ENCODE measurements at regions not wholly inside any gene's neighbourhood (a gene's known extent, or its start where the extent isn't known, plus 50 kb on each side); places are given as distances from the start of the nearest gene placed in this dataset.

- Histone ChIP-seq H2AFZ (ENCODE audit: low read depth, low read length, severe bottlenecking) (no peak overlapping the region), H3K9ac (ENCODE audit: low read length) (no peak overlapping the region), H3K27ac (ENCODE audit: low read depth, low read length) (no peak overlapping the region), H3F3A (ENCODE audit: insufficient read depth) (no peaks in the 10 kb centered on the region), H3K36me3 (ENCODE audit: low read length) (no peaks in the 10 kb centered on the region), H3K9me2 (replicated peaks; ENCODE audit: insufficient read depth, low read length) (no peaks in the 10 kb centered on the region), H3K9me3 (ENCODE audit: insufficient read depth, low read length) (no peaks in the 10 kb centered on the region), H3K4me3 (ENCODE audit: insufficient read depth, low read length, poor library complexity, severe bottlenecking) (no peak overlapping the region), H3K4me2 (ENCODE audit: low read depth, low read length, poor library complexity, severe bottlenecking) (no peak overlapping the region), H3K79me2 (ENCODE audit: insufficient read depth, low read length) (no peaks in the 10 kb centered on the region), H4K20me1 (ENCODE audit: low read depth, low read length) (no peaks in the 10 kb centered on the region), H3K27me3 (ENCODE audit: low read length) (no peaks in the 10 kb centered on the region)
- TF ChIP-seq EZH2phosphoT487 (conservative IDR thresholded peaks at IDR 0.05; ENCODE audit: low read length) (no peak), CTCF (IDR thresholded peaks at IDR 0.05; ENCODE audit: insufficient read depth, low read length, poor library complexity, severe bottlenecking) (no peak)
Measured at GRCh38 chr17:77365584-77366186, 224.9 kb downstream of the SEC14L1 start.

GRCh38 chr17:77366206-77366557, 225.4 kb downstream of the SEC14L1 start:
- Histone ChIP-seq H3K27me3 (ENCODE audit: low read length) (no peaks in the 10 kb centered on the region), H4K20me1 (ENCODE audit: low read depth, low read length) (no peaks in the 10 kb centered on the region), H3F3A (ENCODE audit: insufficient read depth) (no peaks in the 10 kb centered on the region), H3K27ac (ENCODE audit: low read depth, low read length) (no peak overlapping the region), H2AFZ (ENCODE audit: low read depth, low read length, severe bottlenecking) (no peak overlapping the region), H3K36me3 (ENCODE audit: low read length) (no peaks in the 10 kb centered on the region), H3K9ac (ENCODE audit: low read length) (no peak overlapping the region), H3K9me3 (ENCODE audit: insufficient read depth, low read length) (no peaks in the 10 kb centered on the region), H3K4me3 (ENCODE audit: insufficient read depth, low read length, poor library complexity, severe bottlenecking) (no peak overlapping the region), H3K79me2 (ENCODE audit: insufficient read depth, low read length) (no peaks in the 10 kb centered on the region), H3K9me2 (replicated peaks; ENCODE audit: insufficient read depth, low read length) (no peaks in the 10 kb centered on the region), H3K4me2 (ENCODE audit: low read depth, low read length, poor library complexity, severe bottlenecking) (no peak overlapping the region)
- no peak for TF ChIP-seq EZH2phosphoT487 (conservative IDR thresholded peaks at IDR 0.05; ENCODE audit: low read length)
- no peak for TF ChIP-seq CTCF (IDR thresholded peaks at IDR 0.05; ENCODE audit: insufficient read depth, low read length, poor library complexity, severe bottlenecking)

- H3K27ac ChIP-seq (ENCODE audit: low read depth, low read length): no peak overlapping the region
Measured at GRCh38 chr17:77366558-77367245, 225.9 kb downstream of the SEC14L1 start.

More at GRCh38 chr17:77366558-77367245, 225.9 kb downstream of the SEC14L1 start:
- no peak overlapping the region for H3K9ac ChIP-seq (ENCODE audit: low read length)
- H3K4me2 ChIP-seq (ENCODE audit: low read depth, low read length, poor library complexity, severe bottlenecking): no peak overlapping the region
- H3K27me3 ChIP-seq (ENCODE audit: low read length): no peaks in the 10 kb centered on the region
- H3K4me3 ChIP-seq (ENCODE audit: insufficient read depth, low read length, poor library complexity, severe bottlenecking): no peak overlapping the region
- no peak overlapping the region for H2AFZ ChIP-seq (ENCODE audit: low read depth, low read length, severe bottlenecking)
- H4K20me1 ChIP-seq (ENCODE audit: low read depth, low read length): no peaks in the 10 kb centered on the region
- no peaks in the 10 kb centered on the region for H3K9me3 ChIP-seq (ENCODE audit: insufficient read depth, low read length)
- H3K79me2 ChIP-seq (ENCODE audit: insufficient read depth, low read length): no peaks in the 10 kb centered on the region
- no peaks in the 10 kb centered on the region for H3K9me2 ChIP-seq (replicated peaks; ENCODE audit: insufficient read depth, low read length)
- H3K36me3 ChIP-seq (ENCODE audit: low read length): no peaks in the 10 kb centered on the region
- H3F3A ChIP-seq (ENCODE audit: insufficient read depth): no peaks in the 10 kb centered on the region
- TF ChIP-seq CTCF (IDR thresholded peaks at IDR 0.05; ENCODE audit: insufficient read depth, low read length, poor library complexity, severe bottlenecking) (no peak), EZH2phosphoT487 (conservative IDR thresholded peaks at IDR 0.05; ENCODE audit: low read length) (no peak)
